ENCODE measurements at regions not wholly inside any gene's neighbourhood (a gene's known extent, or its start where the extent isn't known, plus 50 kb on each side); places are given as distances from the start of the nearest gene placed in this dataset.

DNA sequence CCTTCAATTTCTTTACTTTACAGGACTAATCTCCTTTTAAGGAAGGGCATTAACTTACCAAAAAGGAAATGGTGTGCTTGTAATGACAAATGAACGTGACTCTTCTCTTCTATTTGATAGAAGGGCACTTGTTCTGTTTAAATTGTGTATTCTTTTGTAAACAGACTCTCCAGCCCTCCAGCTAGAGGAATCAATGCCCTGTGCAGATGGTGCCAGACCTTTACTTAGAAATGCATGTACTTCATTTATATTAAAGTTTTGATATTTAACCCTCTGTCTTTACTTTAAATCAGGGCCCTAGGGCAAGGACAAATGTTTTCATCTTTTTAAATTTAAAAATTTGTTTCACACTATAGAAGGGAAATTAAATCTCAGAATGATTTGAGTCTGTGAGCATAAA, 355.1 kb downstream of the GBE1 start:
- no peak for TF ChIP-seq POLR2A (IDR thresholded peaks at IDR 0.05)
- TF ChIP-seq, protein P1, sequence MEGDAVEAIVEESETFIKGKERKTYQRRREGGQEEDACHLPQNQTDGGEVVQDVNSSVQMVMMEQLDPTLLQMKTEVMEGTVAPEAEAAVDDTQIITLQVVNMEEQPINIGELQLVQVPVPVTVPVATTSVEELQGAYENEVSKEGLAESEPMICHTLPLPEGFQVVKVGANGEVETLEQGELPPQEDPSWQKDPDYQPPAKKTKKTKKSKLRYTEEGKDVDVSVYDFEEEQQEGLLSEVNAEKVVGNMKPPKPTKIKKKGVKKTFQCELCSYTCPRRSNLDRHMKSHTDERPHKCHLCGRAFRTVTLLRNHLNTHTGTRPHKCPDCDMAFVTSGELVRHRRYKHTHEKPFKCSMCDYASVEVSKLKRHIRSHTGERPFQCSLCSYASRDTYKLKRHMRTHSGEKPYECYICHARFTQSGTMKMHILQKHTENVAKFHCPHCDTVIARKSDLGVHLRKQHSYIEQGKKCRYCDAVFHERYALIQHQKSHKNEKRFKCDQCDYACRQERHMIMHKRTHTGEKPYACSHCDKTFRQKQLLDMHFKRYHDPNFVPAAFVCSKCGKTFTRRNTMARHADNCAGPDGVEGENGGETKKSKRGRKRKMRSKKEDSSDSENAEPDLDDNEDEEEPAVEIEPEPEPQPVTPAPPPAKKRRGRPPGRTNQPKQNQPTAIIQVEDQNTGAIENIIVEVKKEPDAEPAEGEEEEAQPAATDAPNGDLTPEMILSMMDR (IDR thresholded peaks at IDR 0.05): no peak
